ENCODE measurements at regions not wholly inside any gene's neighbourhood (a gene's known extent, or its start where the extent isn't known, plus 50 kb on each side); places are given as distances from the start of the nearest gene placed in this dataset.

- TF ChIP-seq POLR2A (IDR thresholded peaks at IDR 0.05) (no peak), CTCF (IDR thresholded peaks at IDR 0.05 in 8 of 11, conservative IDR thresholded peaks at IDR 0.05 in 3 of 11) (no peak), POLR2AphosphoS5 (IDR thresholded peaks at IDR 0.05) (no peak)
Observed at GRCh38 chr6:9225441-9225871, 790.1 kb upstream of the SLC35B3 start.

Measured in spleen (tissue), 7 donors.